ENCODE measurements at regions not wholly inside any gene's neighbourhood (a gene's known extent, or its start where the extent isn't known, plus 50 kb on each side); places are given as distances from the start of the nearest gene placed in this dataset.

GRCh38 chr4:122516376-122516775, 59.9 kb upstream of the IL2 start:
- Histone ChIP-seq H3K4me3 (ENCODE audit: control insufficient read depth in 1 of 7, extremely low read depth in 1 of 7, insufficient read depth in 4 of 7, low read depth in 2 of 7, low read length in 6 of 7) (no peak overlapping the region), H3K27me3 (replicated peaks in 2 of 5; ENCODE audit: control insufficient read depth in 4 of 5, insufficient read depth in 5 of 5, low read length in 4 of 5) (peaks cover 0 to 24% (median 2%) of the 10 kb centered on the region in 5 experiments), H3K36me3 (ENCODE audit: control insufficient read depth in 4 of 4, insufficient read depth in 4 of 4, low read length in 3 of 4) (no peaks in the 10 kb centered on the region), H3K27ac (ENCODE audit: insufficient read depth in 1 of 2, low read depth in 1 of 2, low read length in 2 of 2, poor library complexity in 1 of 2, severe bottlenecking in 2 of 2) (no peak overlapping the region), H3K4me1 (ENCODE audit: control extremely low read depth in 1 of 4, control insufficient read depth in 4 of 4, insufficient read depth in 4 of 4, low read length in 3 of 4) (peaks cover 0 to 2% (median 0%) of the 10 kb centered on the region in 4 experiments), H3K9me3 (ENCODE audit: control extremely low read depth in 1 of 5, control insufficient read depth in 4 of 5, insufficient read depth in 2 of 5, low read depth in 1 of 5, low read length in 4 of 5) (peaks cover 0 to 1% (median 0%) of the 10 kb centered on the region in 5 experiments)
- no CpG with 5 or more reads among the region's 1 CpG for WGBS (ENCODE audit: insufficient coverage)
- ChIA-PET CTCF (no interaction called here), POLR2A (no interaction called here)
- DNase-seq, result no peak

- Histone ChIP-seq H3K27me3 (replicated peaks in 2 of 5; ENCODE audit: control insufficient read depth in 4 of 5, insufficient read depth in 5 of 5, low read length in 4 of 5) (peaks cover 0 to 30% (median 2%) of the 10 kb centered on the region in 5 experiments), H3K4me1 (ENCODE audit: control extremely low read depth in 1 of 4, control insufficient read depth in 4 of 4, insufficient read depth in 4 of 4, low read length in 3 of 4) (peaks cover 0 to 2% (median 0%) of the 10 kb centered on the region in 4 experiments), H3K27ac (ENCODE audit: insufficient read depth in 1 of 2, low read depth in 1 of 2, low read length in 2 of 2, poor library complexity in 1 of 2, severe bottlenecking in 2 of 2) (no peak overlapping the region), H3K9me3 (ENCODE audit: control extremely low read depth in 1 of 5, control insufficient read depth in 4 of 5, insufficient read depth in 2 of 5, low read depth in 1 of 5, low read length in 4 of 5) (peaks cover 0 to 1% (median 0%) of the 10 kb centered on the region in 5 experiments), H3K36me3 (ENCODE audit: control insufficient read depth in 4 of 4, insufficient read depth in 4 of 4, low read length in 3 of 4) (no peaks in the 10 kb centered on the region), H3K4me3 (ENCODE audit: control insufficient read depth in 1 of 7, extremely low read depth in 1 of 7, insufficient read depth in 4 of 7, low read depth in 2 of 7, low read length in 6 of 7) (no peak overlapping the region)
- POLR2A ChIA-PET, result no interaction called here
- WGBS (ENCODE audit: insufficient coverage), result 100% methylated on average over 2 of the region's 3 CpGs
- CTCF ChIA-PET, result interaction anchor here (0.6 kb wide), 1 partner anchor 147 kb away, joined by 3 read pairs; no protein-coding TSS in a partner anchor
- DNase-seq, result no peak
Measured at GRCh38 chr4:122514671-122515070, 58.1 kb upstream of the IL2 start.

- no peak overlapping the region for H3K27ac ChIP-seq (ENCODE audit: insufficient read depth in 1 of 2, low read depth in 1 of 2, low read length in 2 of 2, poor library complexity in 1 of 2, severe bottlenecking in 2 of 2)
- H3K36me3 ChIP-seq (ENCODE audit: control insufficient read depth in 4 of 4, insufficient read depth in 4 of 4, low read length in 3 of 4), result no peaks in the 10 kb centered on the region
- peaks cover 0 to 2% (median 0%) of the 10 kb centered on the region in 4 experiments for H3K4me1 ChIP-seq (ENCODE audit: control extremely low read depth in 1 of 4, control insufficient read depth in 4 of 4, insufficient read depth in 4 of 4, low read length in 3 of 4)
- H3K27me3 ChIP-seq (replicated peaks in 2 of 5; ENCODE audit: control insufficient read depth in 4 of 5, insufficient read depth in 5 of 5, low read length in 4 of 5), result peaks cover 0 to 31% (median 2%) of the 10 kb centered on the region in 5 experiments
- ChIA-PET POLR2A (no interaction called here), CTCF (no interaction called here)
- DNase-seq, result no peak
- H3K9me3 ChIP-seq (ENCODE audit: control extremely low read depth in 1 of 5, control insufficient read depth in 4 of 5, insufficient read depth in 2 of 5, low read depth in 1 of 5, low read length in 4 of 5), result no peaks in the 10 kb centered on the region
- no peak overlapping the region for H3K4me3 ChIP-seq (ENCODE audit: control insufficient read depth in 1 of 7, extremely low read depth in 1 of 7, insufficient read depth in 4 of 7, low read depth in 2 of 7, low read length in 6 of 7)
Measured at GRCh38 chr4:122512430-122512829, 55.9 kb upstream of the IL2 start.

- POLR2A ChIA-PET, result no interaction called here
- WGBS (ENCODE audit: insufficient coverage), result no CpG with 5 or more reads among the region's 1 CpG
- no peak overlapping the region for H3K4me3 ChIP-seq (ENCODE audit: control insufficient read depth in 1 of 7, extremely low read depth in 1 of 7, insufficient read depth in 4 of 7, low read depth in 2 of 7, low read length in 6 of 7)
- peaks cover 0 to 3% (median 0%) of the 10 kb centered on the region in 5 experiments for H3K9me3 ChIP-seq (ENCODE audit: control extremely low read depth in 1 of 5, control insufficient read depth in 4 of 5, insufficient read depth in 2 of 5, low read depth in 1 of 5, low read length in 4 of 5)
- H3K27ac ChIP-seq (ENCODE audit: insufficient read depth in 1 of 2, low read depth in 1 of 2, low read length in 2 of 2, poor library complexity in 1 of 2, severe bottlenecking in 2 of 2), result no peak overlapping the region
- peaks cover 1 to 5% (median 4%) of the 10 kb centered on the region in 4 experiments for H3K4me1 ChIP-seq (ENCODE audit: control extremely low read depth in 1 of 4, control insufficient read depth in 4 of 4, insufficient read depth in 4 of 4, low read length in 3 of 4)
- no peaks in the 10 kb centered on the region for H3K36me3 ChIP-seq (ENCODE audit: control insufficient read depth in 4 of 4, insufficient read depth in 4 of 4, low read length in 3 of 4)
- peaks cover 0 to 45% (median 7%) of the 10 kb centered on the region in 5 experiments for H3K27me3 ChIP-seq (replicated peaks in 2 of 5; ENCODE audit: control insufficient read depth in 4 of 5, insufficient read depth in 5 of 5, low read length in 4 of 5)
- CTCF ChIA-PET, result no interaction called here
- DNase-seq, result peak in 2 of 3 donors; percentile 11 to 12
Measured at GRCh38 chr4:122508083-122508482, 51.6 kb upstream of the IL2 start.
